ENCODE measurements at regions not wholly inside any gene's neighbourhood (a gene's known extent, or its start where the extent isn't known, plus 50 kb on each side); places are given as distances from the start of the nearest gene placed in this dataset.
"Not testable (repeated sequence)": the region's sequence is repeated elsewhere in the genome, so short reads cannot be mapped to it uniquely, and the experiment has no call there.

DNA sequence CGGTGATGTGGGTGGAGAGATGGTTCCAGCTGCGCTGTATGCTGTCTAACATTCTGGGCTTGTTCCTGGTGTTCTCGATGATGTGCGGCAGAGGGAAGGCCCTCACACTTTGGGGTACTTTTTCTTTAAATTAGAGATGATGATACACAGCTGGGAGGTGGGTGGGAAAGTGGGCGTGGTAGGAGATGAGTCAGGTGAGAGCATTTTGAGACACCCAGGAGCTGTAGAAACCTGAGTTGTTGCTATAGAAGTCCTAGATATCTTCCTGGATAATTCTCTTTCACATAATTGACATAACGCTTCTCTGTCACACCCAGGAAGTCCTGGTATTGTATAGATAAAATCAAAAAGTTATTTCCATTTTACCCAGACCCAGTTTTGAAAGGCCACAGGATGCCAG, 103.8 kb upstream of the ALKAL2 start:
- DNase-seq: no peak

DNA sequence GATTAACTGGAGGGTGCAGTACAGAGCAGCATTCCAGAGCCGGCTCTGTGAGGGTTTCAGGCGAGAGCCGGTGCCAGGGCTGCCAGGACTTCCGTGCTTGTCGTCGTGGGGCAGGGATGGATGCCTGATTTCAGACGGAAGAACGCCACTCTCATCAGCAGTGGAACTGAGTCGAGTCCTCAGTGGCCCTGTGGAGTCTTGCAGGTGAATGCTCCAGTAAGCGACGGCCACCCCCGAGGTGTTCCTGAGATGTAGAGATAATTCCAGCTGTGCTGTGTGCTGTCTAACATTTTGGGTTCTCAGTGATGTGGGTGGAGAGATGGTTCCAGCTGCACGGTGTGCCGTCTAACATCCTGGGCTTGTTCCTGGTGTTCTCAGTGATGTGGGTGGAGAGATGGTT, 103.1 kb upstream of the ALKAL2 start:
- no peak for DNase-seq

DNA sequence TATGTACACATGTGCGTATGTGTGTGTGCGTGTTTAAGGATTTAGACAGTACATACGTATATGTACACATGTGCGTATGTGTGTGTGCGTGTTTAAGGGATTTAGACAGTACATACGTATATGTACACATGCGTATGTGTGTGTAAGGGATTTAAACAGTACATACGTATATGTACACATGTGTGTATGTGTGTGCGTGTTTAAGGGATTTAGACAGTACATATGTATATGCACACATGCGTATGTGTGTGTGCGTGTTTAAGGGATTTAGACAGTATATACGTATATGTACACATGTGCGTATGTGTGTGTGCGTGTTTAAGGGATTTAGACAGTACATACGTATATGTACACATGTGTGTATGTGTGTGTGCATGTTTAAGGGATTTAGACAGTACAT, 102.1 kb upstream of the ALKAL2 start:
- not testable (repeated sequence) for DNase-seq

DNA sequence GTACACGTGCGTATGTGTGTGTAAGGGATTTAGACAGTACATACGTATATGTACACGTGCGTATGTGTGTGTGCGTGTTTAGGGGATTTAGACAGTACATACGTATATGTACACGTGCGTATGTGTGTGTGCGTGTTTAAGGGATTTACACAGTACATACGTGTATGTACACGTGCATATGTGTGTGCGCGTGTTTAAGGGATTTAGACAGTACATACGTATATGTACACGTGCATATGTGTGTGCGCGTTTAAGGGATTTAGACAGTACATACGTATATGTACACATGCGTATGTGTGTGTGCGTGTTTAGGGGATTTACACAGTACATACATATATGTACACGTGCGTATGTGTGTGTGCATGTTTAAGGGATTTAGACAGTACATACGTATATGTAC, 100.9 kb upstream of the ALKAL2 start:
- DNase-seq: not testable (repeated sequence)

DNA sequence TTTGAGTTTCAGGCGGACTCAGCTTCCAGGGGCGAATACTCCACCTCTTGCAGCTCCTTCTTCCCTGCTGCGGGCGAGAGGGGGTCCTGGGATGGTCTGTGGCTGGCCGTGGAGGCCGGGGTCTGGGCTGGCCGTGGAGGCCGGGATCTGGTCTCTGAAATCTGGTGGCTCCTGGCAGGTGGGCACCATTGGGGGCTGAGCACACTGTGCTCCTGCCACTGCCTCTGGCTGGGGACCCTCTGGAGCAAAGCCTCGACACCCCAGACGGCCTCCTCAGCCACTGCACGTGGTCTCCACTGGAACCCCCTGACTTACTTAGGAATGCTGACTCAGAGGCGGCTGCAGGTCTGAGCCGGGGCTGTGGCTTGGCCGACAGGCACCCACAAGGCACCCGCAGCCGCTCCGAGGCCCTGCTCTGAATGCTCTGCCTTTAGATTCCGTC, 100.1 kb upstream of the ALKAL2 start:
- no peak for DNase-seq

DNA sequence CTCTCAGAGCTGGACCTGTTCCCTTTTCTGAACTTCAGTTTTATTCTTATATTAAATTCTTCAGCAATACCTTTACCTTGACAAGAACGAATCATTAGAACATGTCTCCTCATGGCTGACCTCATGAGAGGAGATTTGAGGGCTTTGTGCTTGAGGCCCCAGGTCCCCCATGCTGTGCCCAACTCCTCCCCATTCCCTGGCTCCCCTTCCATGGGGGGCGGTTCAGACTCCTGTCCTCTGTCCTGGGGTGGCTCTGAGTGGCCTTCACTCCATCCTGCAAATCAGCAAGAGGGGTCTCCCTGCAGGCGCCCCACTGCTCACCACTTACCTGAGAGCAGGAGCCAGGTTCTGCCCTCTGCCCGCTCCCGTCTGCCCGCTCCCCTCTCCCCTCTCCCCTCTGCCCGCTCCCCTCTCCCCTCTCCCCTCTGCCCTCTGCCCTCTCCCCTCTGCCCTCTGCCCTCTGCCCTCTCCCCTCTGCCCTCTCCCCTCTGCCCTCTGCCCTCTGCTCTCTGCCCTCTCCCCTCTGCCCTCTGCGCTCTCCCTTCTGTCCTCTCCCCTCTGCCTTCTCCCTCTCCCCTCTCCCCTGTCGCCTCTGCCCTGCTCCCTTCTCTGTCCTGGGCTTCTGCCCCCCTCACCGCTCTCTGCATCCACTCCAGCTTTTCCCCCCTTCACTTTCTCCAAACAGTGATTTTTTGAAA, 98.7 kb upstream of the ALKAL2 start:
- no peak for DNase-seq

DNA sequence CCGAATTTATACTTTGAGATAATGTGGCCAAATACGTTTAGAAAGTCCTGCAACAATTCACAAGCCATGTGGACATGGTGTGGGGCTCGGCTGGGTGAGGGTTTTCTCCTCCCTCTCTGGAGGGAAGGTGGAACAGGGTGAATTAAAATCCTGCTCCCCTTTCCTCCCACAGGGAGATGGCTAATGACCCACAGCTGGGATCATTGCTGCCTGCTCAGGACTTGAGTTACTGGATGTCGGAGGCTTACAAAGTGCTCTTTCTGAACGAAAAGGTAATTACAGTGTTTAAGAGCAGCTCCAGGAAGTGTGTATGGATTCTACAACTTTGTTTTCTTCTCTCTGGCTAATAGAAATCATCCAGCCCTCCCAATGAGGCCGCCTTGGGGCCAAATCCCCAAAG, 97.9 kb upstream of the ALKAL2 start:
- no peak for DNase-seq

DNA sequence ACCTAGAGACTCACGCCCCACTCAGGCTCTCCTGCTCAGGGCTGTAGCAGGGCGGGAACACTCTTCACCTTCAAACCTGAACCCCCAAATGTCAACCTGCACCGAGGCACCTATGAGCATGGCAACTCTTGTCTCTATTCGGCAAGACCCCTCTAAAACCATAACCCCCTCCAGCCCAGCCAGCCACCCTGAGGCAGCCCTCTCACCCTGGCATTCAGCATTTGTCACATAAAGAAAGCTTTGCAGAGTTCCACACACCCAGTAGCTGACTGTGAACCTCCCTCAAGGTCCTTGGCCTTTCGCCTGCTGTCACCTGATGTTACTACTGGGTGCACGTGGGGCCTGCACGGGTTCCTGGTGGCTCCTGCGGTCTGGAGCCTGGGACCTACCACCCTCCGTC, 97.2 kb upstream of the ALKAL2 start:
- no peak for DNase-seq

DNA sequence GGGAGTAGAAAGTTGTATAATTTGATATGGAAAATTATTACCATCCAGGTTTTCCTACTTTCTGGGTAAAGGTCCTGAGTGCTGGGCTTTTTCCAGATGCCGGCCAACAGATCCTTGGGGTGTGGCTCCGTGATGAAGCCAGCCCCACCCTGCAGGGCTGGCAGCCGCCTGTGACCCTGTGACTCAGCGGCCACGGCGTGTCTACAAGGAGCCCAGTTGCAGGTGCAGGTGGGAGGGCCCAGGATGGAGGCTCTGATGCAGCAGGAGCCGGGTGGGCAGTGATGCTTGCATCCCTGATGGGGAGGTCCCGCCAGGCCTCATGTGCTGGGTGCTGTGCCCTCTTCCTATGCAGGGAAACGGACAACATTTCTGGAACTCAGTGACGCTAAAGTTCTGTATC, 96.0 kb upstream of the ALKAL2 start:
- no peak for DNase-seq

DNA sequence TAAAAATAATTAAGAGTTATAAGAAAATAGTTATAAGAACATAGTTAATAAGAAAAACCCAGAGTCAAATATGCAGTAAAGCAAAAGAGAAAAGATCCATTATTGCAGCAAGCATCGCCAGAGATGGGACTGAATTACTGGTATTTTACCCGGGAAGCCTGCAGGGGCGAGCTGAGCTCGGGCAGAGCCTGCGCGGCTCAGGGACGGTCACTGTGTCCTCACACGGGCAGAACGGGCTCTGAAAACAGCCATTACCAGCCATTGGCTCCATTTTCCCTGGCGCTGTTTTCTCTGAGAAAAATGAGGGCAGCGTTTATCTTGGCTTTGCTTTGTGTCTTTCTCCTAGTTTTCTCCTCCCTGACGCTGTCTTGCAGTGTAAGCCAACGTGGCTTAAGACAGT, 95.3 kb upstream of the ALKAL2 start:
- no peak for DNase-seq

DNA sequence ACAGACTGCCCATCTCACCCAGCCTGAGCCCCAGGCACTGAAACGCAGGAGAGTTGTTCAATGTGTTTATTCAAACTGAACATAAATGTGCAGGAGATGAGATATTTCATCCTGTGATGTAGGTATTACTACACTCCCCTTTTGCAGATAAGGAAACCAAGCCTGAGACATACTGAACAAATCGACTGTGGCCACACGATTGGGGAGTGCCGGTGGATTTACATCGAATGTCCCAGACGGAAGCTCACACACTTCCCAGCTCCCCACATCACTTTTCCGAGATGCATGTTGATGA, 94.8 kb upstream of the ALKAL2 start:
- DNase-seq: no peak

DNA sequence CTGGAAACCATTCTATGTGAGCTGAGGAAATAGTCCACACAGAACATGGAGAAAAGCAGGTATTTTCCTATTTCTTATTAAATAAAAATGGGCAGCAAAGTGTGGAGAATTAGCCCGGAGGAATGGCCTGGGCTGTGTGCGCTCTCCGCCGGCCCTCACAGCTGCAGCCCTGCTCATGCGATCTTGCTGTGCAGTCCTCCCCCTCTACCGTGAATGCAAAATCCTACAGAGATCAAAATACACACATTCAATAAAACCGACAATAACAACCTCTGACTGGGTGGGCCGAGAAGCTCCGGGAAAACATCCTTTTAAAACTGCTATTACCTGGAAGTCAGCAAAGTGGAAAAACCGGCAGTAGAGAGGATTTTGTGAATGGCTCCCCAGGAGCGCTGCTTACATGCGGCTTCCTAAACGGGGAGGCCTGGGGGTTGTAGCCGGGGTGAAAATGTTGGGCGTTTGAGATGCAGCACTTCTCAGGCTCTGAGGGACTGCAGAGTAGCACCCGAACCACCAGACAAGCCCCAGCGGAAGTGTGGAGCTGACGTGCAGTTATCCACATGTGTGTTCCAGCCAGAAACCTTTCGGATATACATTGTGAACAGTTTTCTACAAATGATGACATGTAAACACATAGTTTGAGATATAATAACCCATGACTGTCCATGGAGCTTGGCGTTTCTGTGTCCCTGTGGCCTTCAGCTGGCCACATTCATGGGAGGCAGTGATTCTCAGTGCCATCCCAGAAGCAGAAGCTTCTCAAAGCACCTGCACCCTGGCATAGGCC, 94.2 kb upstream of the ALKAL2 start:
- no peak for DNase-seq

DNA sequence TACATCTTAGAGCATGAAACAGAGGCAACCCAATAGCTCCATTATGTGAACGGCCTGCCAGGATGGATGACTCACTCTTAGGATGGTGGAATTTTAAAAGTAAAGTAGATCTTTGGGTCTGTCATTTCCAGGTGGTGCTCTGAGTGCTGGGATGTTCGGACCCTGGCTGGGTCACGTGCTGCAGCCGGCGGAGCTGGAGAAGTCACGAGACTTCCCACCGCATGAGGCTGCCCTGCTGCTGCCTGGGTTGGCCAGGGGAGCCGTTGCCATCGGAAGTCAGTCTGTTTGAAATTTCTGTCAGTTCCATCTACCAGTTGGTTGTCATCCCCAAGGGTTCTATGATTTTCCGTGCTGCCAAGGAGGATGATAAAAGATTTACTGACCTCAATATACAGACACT, 93.3 kb upstream of the ALKAL2 start:
- no peak for DNase-seq

DNA sequence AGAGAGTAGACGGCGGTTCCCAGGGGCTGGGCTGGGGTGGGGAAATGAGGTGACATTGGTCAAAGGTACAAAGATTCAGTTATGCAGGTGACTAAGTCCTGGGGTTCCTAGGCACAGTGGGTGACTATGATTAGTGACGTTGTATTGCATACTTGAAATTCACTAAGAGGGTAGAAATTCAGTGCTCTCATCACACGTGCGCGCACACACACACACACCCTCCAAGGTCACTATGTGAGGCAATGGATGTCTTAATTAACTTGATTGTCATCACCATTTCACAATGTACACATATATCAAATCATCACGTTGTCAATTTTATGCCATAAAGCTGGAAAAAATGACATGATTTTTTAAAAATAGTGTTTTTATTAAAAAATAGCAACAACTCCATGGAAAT, 92.9 kb upstream of the ALKAL2 start:
- DNase-seq: no peak

DNA sequence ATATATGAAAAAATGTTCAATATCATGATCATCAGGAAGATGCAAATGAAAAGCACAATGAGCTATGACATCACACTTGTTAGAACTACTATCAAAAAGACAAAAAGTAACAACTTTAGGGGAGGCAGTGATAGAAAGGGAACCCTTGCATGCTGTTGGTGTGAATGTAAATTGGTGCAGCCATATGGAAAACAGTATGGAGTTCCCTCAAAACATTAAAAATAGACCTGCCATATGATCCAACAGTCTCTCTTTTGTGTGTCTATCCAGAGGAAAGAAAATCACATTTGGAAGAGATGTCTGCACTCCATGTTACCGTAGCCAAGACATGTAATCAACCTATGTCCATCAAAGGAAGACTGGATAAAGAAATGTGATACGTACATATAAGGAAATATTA, 92.3 kb upstream of the ALKAL2 start:
- no peak for DNase-seq

DNA sequence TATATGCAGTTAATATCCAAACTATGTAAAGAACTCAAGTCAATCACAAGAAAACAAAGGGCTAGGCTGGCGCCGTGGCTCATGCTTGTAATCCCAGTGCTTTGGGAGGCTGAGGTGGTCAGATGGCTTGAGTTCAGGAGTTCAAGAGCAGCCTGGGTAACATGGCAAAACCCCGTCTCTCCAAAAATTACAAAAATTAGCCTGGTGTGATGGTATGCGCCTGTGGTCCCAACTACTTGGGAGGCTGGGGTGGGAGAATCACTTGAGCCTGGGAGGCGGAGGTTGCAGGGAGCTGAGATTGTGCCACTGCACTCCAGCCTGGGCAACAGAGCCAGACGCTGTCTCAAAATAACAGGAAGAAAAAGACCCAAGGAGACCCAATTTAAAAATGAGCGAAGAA, 91.9 kb upstream of the ALKAL2 start:
- no peak for DNase-seq

DNA sequence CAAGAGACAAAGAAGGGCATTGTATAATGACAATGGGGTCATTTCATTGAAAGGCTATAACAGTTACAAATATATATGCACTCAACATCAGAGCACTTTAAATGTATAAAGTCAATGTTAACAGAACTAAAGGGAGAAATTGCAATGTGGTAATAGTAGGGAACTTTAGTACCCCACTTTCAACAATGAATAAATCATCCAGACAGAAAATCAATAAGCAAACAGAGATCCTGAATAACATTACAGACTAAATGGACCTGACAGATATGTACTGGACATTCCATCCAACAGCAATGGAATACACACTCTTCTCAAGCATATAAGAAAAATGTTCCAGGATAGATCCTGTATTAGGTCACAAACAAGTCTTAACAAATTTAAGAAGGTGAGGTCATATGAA, 90.5 kb upstream of the ALKAL2 start:
- DNase-seq: no peak

DNA sequence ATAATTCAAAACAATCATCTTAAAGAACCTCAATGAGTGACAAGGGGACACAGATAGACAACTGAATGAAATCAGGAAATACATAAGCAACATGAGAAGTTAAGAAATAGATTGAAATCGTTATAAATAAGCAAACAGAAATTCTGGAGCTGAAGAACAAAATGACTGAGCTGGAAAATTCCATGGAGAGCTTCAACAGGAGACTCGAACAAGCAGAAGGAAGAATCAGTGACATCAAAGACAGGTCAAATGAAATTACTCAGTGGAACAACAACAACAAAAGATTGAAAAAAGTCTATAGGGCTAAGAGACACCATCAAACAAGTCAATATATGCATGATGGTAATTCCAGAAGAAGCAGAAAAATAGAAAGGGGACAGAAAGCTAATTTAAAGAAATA, 89.5 kb upstream of the ALKAL2 start:
- no peak for DNase-seq

DNA sequence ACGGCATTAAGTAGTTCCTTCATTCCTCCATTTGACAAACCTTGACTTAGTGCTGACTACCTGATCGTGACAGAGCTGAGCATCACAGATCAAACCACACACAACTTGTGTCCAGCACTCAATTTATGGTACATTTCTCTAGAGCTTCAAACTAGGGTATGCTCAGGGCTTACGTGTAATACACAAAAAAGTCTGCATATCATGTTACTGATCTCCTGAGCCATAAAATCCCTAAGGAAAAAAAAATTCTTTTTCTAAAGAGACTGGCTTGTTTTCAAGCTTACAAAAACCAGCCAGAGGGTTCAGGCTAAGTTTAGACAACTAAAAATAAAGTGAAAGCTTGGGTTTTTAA, 88.0 kb upstream of the ALKAL2 start:
- no peak for DNase-seq

DNA sequence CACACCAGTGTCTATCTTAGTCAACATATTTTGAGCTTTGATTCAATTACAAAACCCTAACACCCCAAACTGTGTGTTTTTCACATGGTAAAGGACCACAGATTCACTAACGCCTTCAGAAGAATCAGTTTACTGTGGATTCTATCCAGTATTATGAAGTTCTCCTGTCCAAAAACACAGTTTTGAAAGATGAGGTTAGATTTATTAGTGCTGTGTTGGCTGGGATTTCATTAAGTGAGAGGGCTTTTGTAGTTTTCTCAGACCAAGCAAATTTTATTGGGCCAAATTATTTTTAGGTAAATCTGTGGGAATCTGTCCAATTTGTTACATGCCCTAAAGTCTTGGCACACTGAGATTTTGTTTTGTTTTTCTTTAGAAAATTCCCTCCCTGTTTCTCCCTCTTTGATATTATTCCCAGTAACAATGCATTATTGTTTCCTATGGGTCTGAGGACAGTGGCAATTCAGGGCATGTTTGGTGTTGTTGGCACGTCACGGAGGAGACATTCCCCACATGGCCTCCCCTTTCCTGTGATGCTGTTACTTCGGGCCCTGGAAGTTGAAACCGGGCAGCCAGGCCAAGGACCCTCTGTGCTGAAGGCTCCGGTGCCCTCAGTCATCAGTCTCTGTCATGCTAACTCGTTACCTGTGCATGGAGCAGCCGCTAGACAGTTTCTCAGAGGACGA, 87.5 kb upstream of the ALKAL2 start:
- no peak for DNase-seq

DNA sequence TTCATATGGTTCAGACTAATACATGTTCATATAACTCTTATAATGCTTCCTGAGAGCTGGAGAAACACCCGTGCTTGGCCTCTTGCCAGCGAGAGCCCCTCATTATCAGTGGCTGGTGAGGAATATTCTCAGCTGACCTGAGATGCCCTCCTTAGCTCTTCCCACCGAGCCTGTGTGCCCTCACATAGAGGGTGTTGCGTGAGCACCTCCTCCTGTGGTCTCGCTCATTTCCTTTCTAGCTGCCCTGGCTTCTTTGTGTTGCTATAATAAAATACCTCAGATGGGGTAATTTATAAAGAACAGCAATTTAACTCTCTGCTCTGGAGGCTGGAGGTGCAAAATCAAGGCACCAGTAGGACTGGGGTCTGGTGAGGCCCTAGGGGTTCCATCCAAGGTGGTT, 80.5 kb upstream of the ALKAL2 start:
- DNase-seq: no peak

DNA sequence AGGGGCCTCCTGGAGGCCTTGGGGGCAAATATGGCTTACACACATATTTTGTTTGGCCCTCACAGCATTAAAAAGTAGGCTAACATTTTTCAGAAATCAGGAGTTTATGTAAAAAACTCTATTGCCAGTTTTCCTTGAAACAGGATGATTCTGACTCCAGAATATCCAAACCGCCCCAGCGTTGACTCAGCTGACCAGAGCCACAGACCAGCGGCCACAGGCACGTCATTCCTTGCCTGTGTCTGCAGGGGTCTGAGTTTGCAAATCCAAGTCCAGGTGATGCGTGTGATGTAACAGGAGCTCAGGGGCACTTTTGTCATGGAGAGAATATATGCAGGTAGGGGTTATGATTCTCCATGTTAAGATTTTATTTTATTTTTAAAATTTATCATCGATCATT, 79.4 kb upstream of the ALKAL2 start:
- no peak for DNase-seq

DNA sequence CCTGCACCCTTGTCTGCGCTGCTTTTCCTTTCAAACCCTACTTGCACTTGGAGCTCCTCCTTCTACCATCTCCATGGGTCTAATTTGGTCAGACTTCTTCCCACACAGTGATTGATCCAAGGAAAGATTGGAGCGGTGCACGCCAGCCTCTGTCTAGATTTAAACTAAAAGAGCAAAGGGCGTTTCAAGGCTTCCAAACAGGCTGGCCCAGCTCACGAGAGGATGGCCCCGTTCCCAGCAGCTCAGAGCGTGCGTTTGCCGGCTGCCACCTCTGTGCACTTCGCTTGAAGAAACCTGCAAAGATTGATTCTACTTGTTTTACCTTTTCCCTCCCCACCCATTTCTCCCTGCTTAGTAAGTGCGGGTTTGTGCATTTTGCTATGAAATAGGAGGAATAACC, 78.8 kb upstream of the ALKAL2 start:
- DNase-seq: no peak

Data from activated CD4-positive, CD25-positive, alpha-beta regulatory T cell treated with anti-CD3 and anti-CD28 coated beads, Interleukin-2, amount 50 U/mL, for 72 hours (primary cell).